WTC11 (cell line): ENCODE measurements at regions not wholly inside any gene's neighbourhood (a gene's known extent, or its start where the extent isn't known, plus 50 kb on each side); places are given as distances from the start of the nearest gene placed in this dataset.

Source experiments
- ATAC-seq: fragments of 200-7000 bp; cut with Tn5 transposase; 2 replicates; pipeline ENCODE4 v1.10.0; 2021; ENCODE audit warnings: mild to moderate bottlenecking, moderate library complexity
- CTCF ChIA-PET: fragments of 300-600 bp; sonication (Branson Sonifier 250); formaldehyde crosslinking; loops from one replicate; lab custom pipeline; 2021; ENCODE audit warnings: antibody characterized with exemption; lab: Charles Lee
- POLR2A ChIA-PET: fragments of 350-600 bp; sonication (Branson Sonifier 250); formaldehyde crosslinking; loops from one replicate; lab custom pipeline; 2021; ENCODE audit warnings: antibody characterized with exemption; lab: Charles Lee
- DNase-seq: peaks from one replicate; pipeline ENCODE4 v3.0.0; 2021; ENCODE audit warnings: low spot score
- H3K27ac Mint-ChIP-seq: 2 replicates; pipeline ENCODE4 v1.8.0; 2021; ENCODE audit warnings: mixed read lengths
- H3K27me3 Mint-ChIP-seq: 2 replicates; pipeline ENCODE4 v1.8.0; 2021; ENCODE audit warnings: low read depth, mild to moderate bottlenecking, moderate library complexity, mixed read lengths
- H3K36me3 Mint-ChIP-seq: 2 replicates; pipeline ENCODE4 v1.8.0; 2021; ENCODE audit warnings: mixed read lengths
- H3K4me1 Mint-ChIP-seq: 2 replicates; pipeline ENCODE4 v1.8.0; 2022; ENCODE audit warnings: mixed read lengths
- H3K4me3 Mint-ChIP-seq: 2 replicates; pipeline ENCODE4 v1.8.0; 2021; ENCODE audit warnings: mild to moderate bottlenecking, moderate library complexity, mixed read lengths
- H3K9me3 Mint-ChIP-seq: 2 replicates; pipeline ENCODE4 v1.8.0; 2021; ENCODE audit warnings: mixed read lengths
- AFF4 ChIP-seq: sonication (generic); formaldehyde crosslinking; IDR thresholded peaks from 2 replicates; pipeline ENCODE4 v1.8.1; 2023; ENCODE audit warnings: mild to moderate bottlenecking, missing genetic modification reagents, borderline replicate concordance
- ATF1 ChIP-seq: sonication (generic); formaldehyde crosslinking; IDR thresholded peaks from 2 replicates; pipeline ENCODE4 v1.8.1; 2023; ENCODE audit warnings: mild to moderate bottlenecking, moderate library complexity, missing genetic modification reagents
- ATF2 ChIP-seq: sonication (generic); formaldehyde crosslinking; IDR thresholded peaks from 2 replicates; pipeline ENCODE4 v1.8.1; 2022; ENCODE audit warnings: low read depth, missing genetic modification reagents, borderline replicate concordance
- ATF6 ChIP-seq: sonication (generic); formaldehyde crosslinking; IDR thresholded peaks from 2 replicates; pipeline ENCODE4 v1.8.1; 2023; ENCODE audit warnings: mild to moderate bottlenecking, missing genetic modification reagents
- ETV6 ChIP-seq: sonication (generic); formaldehyde crosslinking; IDR thresholded peaks from 2 replicates; pipeline ENCODE4 v1.8.1; 2022; ENCODE audit warnings: mild to moderate bottlenecking, missing genetic modification reagents
- FOXJ3 ChIP-seq: sonication (generic); formaldehyde crosslinking; IDR thresholded peaks from 2 replicates; pipeline ENCODE4 v1.9.0; 2021; ENCODE audit warnings: missing genetic modification reagents, mild to moderate bottlenecking, borderline replicate concordance
- GRHL2 ChIP-seq: fragments of 250-450 bp; sonication (Bioruptor Pico); IDR thresholded peaks from 2 replicates; pipeline ENCODE4 v1.8.0; 2022; ENCODE audit warnings: mild to moderate bottlenecking, moderate library complexity; ENCODE audit not compliant: insufficient replicate concordance, severe bottlenecking
- GTF2I ChIP-seq: fragments of 250-450 bp; sonication (Bioruptor Pico); conservative IDR thresholded peaks from 2 replicates; pipeline ENCODE4 v1.4.0; 2021; ENCODE audit warnings: mild to moderate bottlenecking
- MYBL2 ChIP-seq: sonication (generic); formaldehyde crosslinking; IDR thresholded peaks from 2 replicates; pipeline ENCODE4 v1.8.1; 2023; ENCODE audit warnings: mild to moderate bottlenecking, moderate library complexity, missing genetic modification reagents
- NR2C2 ChIP-seq: sonication (generic); formaldehyde crosslinking; IDR thresholded peaks from 2 replicates; pipeline ENCODE4 v1.8.0; 2022; ENCODE audit warnings: mild to moderate bottlenecking, missing genetic modification reagents
- OVOL2 ChIP-seq: fragments of 250-450 bp; sonication (Bioruptor Pico); IDR thresholded peaks from 2 replicates; pipeline ENCODE4 v1.9.0; 2021; ENCODE audit warnings: mild to moderate bottlenecking, borderline replicate concordance
- PRRX2 ChIP-seq: fragments of 250-450 bp; sonication (Bioruptor Pico); IDR thresholded peaks from 2 replicates; pipeline ENCODE4 v1.8.0; 2021; ENCODE audit warnings: mild to moderate bottlenecking
- RELA ChIP-seq: sonication (generic); formaldehyde crosslinking; IDR thresholded peaks from 2 replicates; pipeline ENCODE4 v1.8.1; 2022; ENCODE audit warnings: missing genetic modification reagents, mild to moderate bottlenecking, borderline replicate concordance
- SMAD4 ChIP-seq: sonication (generic); formaldehyde crosslinking; IDR thresholded peaks from 2 replicates; pipeline ENCODE4 v1.8.0; 2022; ENCODE audit warnings: mild to moderate bottlenecking, missing genetic modification reagents
- STAT6 ChIP-seq: sonication (generic); formaldehyde crosslinking; conservative IDR thresholded peaks from 2 replicates; pipeline ENCODE4 v1.8.1; 2023; ENCODE audit warnings: mild to moderate bottlenecking, low read depth, missing genetic modification reagents, moderate library complexity
- TEAD1 ChIP-seq: sonication (generic); formaldehyde crosslinking; IDR thresholded peaks from 2 replicates; pipeline ENCODE4 v1.8.0; 2022; ENCODE audit warnings: mild to moderate bottlenecking, missing genetic modification reagents
- TP53 ChIP-seq: sonication (generic); formaldehyde crosslinking; IDR thresholded peaks from 2 replicates; pipeline ENCODE4 v1.8.1; 2023; ENCODE audit warnings: mild to moderate bottlenecking, missing genetic modification reagents
- USF1 ChIP-seq: sonication (generic); formaldehyde crosslinking; IDR thresholded peaks from 2 replicates; pipeline ENCODE4 v1.8.0; 2022; ENCODE audit warnings: mild to moderate bottlenecking, missing genetic modification reagents
- ZBTB43 ChIP-seq: sonication (generic); formaldehyde crosslinking; IDR thresholded peaks from 2 replicates; pipeline ENCODE4 v1.8.1; 2023; ENCODE audit warnings: mild to moderate bottlenecking, missing genetic modification reagents

GRCh38 chr6:168849459-168849858, 404.2 kb downstream of the THBS2 start (continued):
- no peak for TF ChIP-seq NR2C2 (CRISPR knock-in tag)

GRCh38 chr6:168848797-168849196, 404.8 kb downstream of the THBS2 start:
- ChIA-PET POLR2A (no interaction called here), CTCF (no interaction called here)
- H3K27me3 Mint-ChIP-seq, result no peaks in the 10 kb centered on the region
- no peak overlapping the region for H3K27ac Mint-ChIP-seq
- 0 out of 2 replicates have a peak, but pooled peaks cover 3% of the 10 kb centered on the region for H3K9me3 Mint-ChIP-seq
- H3K4me1 Mint-ChIP-seq, result no peaks in the 10 kb centered on the region
- TF ChIP-seq ATF6 (CRISPR knock-in tag), result no peak
- TF ChIP-seq TEAD1 (CRISPR knock-in tag), result no peak
- no peak for TF ChIP-seq ZBTB43
- TF ChIP-seq AFF4 (CRISPR knock-in tag), result no peak
- TF ChIP-seq ATF1 (CRISPR knock-in tag), result no peak
- TF ChIP-seq PRRX2 (CRISPR knock-in tag), result no peak
- no peak for TF ChIP-seq GRHL2
- no peak for TF ChIP-seq STAT6
- no peak for TF ChIP-seq GTF2I
- no peak for TF ChIP-seq OVOL2 (CRISPR knock-in tag)
- no peak for TF ChIP-seq USF1 (CRISPR knock-in tag)
- TF ChIP-seq RELA (CRISPR knock-in tag), result no peak
- no peak for TF ChIP-seq MYBL2 (CRISPR knock-in tag)
- no peak for TF ChIP-seq ATF2
- no peak for TF ChIP-seq SMAD4 (CRISPR knock-in tag)
- TF ChIP-seq FOXJ3 (CRISPR knock-in tag), result no peak
- no peak for TF ChIP-seq TP53
- TF ChIP-seq ETV6 (CRISPR knock-in tag), result no peak
- ATAC-seq (no peak), DNase-seq (no peak)
- peaks cover 6% of the 10 kb centered on the region for H3K36me3 Mint-ChIP-seq
- no peak overlapping the region for H3K4me3 Mint-ChIP-seq
